ENCODE measurements at regions not wholly inside any gene's neighbourhood (a gene's known extent, or its start where the extent isn't known, plus 50 kb on each side); places are given as distances from the start of the nearest gene placed in this dataset.
"Not testable (repeated sequence)": the region's sequence is repeated elsewhere in the genome, so short reads cannot be mapped to it uniquely, and the experiment has no call there.

GRCh38 chr3:707041-707440 is 385.8 kb upstream of the CNTN6 start:
- H3K36me3 ChIP-seq (ENCODE audit: control insufficient read depth in 5 of 5, insufficient read depth in 5 of 5, low read length in 5 of 5), result no peaks in the 10 kb centered on the region
- H3K27me3 ChIP-seq (ENCODE audit: control insufficient read depth in 5 of 5, insufficient read depth in 4 of 5, low read length in 5 of 5), result no peaks in the 10 kb centered on the region
- no peak overlapping the region for H3K27ac ChIP-seq (ENCODE audit: low read depth, low read length)
- H3K4me1 ChIP-seq (ENCODE audit: control insufficient read depth in 5 of 5, insufficient read depth in 5 of 5, low read length in 5 of 5), result no peaks in the 10 kb centered on the region
- H3K4me3 ChIP-seq (ENCODE audit: low read depth in 1 of 5, low read length in 5 of 5), result no peak overlapping the region
- no peak overlapping the region for H3K9ac ChIP-seq (ENCODE audit: low read length in 5 of 5)
- peaks cover 0 to 3% (median 0%) of the 10 kb centered on the region in 5 donors for H3K9me3 ChIP-seq (ENCODE audit: control insufficient read depth in 5 of 5, low read length in 5 of 5)

- Histone ChIP-seq H3K4me3 (ENCODE audit: low read depth in 1 of 5, low read length in 5 of 5) (no peak overlapping the region), H3K9ac (ENCODE audit: low read length in 5 of 5) (no peak overlapping the region), H3K27ac (ENCODE audit: low read depth, low read length) (no peak overlapping the region), H3K36me3 (ENCODE audit: control insufficient read depth in 5 of 5, insufficient read depth in 5 of 5, low read length in 5 of 5) (no peaks in the 10 kb centered on the region), H3K4me1 (ENCODE audit: control insufficient read depth in 5 of 5, insufficient read depth in 5 of 5, low read length in 5 of 5) (no peaks in the 10 kb centered on the region), H3K27me3 (ENCODE audit: control insufficient read depth in 5 of 5, insufficient read depth in 4 of 5, low read length in 5 of 5) (no peaks in the 10 kb centered on the region), H3K9me3 (ENCODE audit: control insufficient read depth in 5 of 5, low read length in 5 of 5) (no peaks in the 10 kb centered on the region)
These were observed 379.7 kb upstream of the CNTN6 start for GRCh38 chr3:713006-713621.

- H3K4me3 ChIP-seq (ENCODE audit: low read depth in 1 of 5, low read length in 5 of 5), result no peak overlapping the region
- no peak overlapping the region for H3K9ac ChIP-seq (ENCODE audit: low read length in 5 of 5)
- no peaks in the 10 kb centered on the region for H3K27me3 ChIP-seq (ENCODE audit: control insufficient read depth in 5 of 5, insufficient read depth in 4 of 5, low read length in 5 of 5)
- no peak overlapping the region for H3K27ac ChIP-seq (ENCODE audit: low read depth, low read length)
- no peaks in the 10 kb centered on the region for H3K4me1 ChIP-seq (ENCODE audit: control insufficient read depth in 5 of 5, insufficient read depth in 5 of 5, low read length in 5 of 5)
- H3K9me3 ChIP-seq (ENCODE audit: control insufficient read depth in 5 of 5, low read length in 5 of 5), result no peaks in the 10 kb centered on the region
- H3K36me3 ChIP-seq (ENCODE audit: control insufficient read depth in 5 of 5, insufficient read depth in 5 of 5, low read length in 5 of 5), result no peaks in the 10 kb centered on the region
These were observed 378.7 kb upstream of the CNTN6 start for GRCh38 chr3:713947-714620.

GRCh38 chr3:721086-721485 is 371.7 kb upstream of the CNTN6 start:
- Histone ChIP-seq H3K4me3 (ENCODE audit: low read depth in 1 of 5, low read length in 5 of 5) (no peak overlapping the region), H3K9me3 (ENCODE audit: control insufficient read depth in 5 of 5, low read length in 5 of 5) (no peaks in the 10 kb centered on the region), H3K9ac (ENCODE audit: low read length in 5 of 5) (no peak overlapping the region), H3K36me3 (ENCODE audit: control insufficient read depth in 5 of 5, insufficient read depth in 5 of 5, low read length in 5 of 5) (no peaks in the 10 kb centered on the region), H3K27me3 (ENCODE audit: control insufficient read depth in 5 of 5, insufficient read depth in 4 of 5, low read length in 5 of 5) (no peaks in the 10 kb centered on the region), H3K4me1 (ENCODE audit: control insufficient read depth in 5 of 5, insufficient read depth in 5 of 5, low read length in 5 of 5) (no peaks in the 10 kb centered on the region), H3K27ac (ENCODE audit: low read depth, low read length) (no peak overlapping the region)

- no peak overlapping the region for H3K4me3 ChIP-seq (ENCODE audit: low read depth in 1 of 5, low read length in 5 of 5)
- H3K27me3 ChIP-seq (ENCODE audit: control insufficient read depth in 5 of 5, insufficient read depth in 4 of 5, low read length in 5 of 5), result no peaks in the 10 kb centered on the region
- H3K9ac ChIP-seq (ENCODE audit: low read length in 5 of 5), result no peak overlapping the region
- no peaks in the 10 kb centered on the region for H3K36me3 ChIP-seq (ENCODE audit: control insufficient read depth in 5 of 5, insufficient read depth in 5 of 5, low read length in 5 of 5)
- H3K9me3 ChIP-seq (ENCODE audit: control insufficient read depth in 5 of 5, low read length in 5 of 5), result peaks cover 0 to 2% (median 0%) of the 10 kb centered on the region in 5 donors
- no peaks in the 10 kb centered on the region for H3K4me1 ChIP-seq (ENCODE audit: control insufficient read depth in 5 of 5, insufficient read depth in 5 of 5, low read length in 5 of 5)
- no peak overlapping the region for H3K27ac ChIP-seq (ENCODE audit: low read depth, low read length)
These were observed 360.4 kb upstream of the CNTN6 start for GRCh38 chr3:732326-732928.

GRCh38 chr3:733313-733712 is 359.5 kb upstream of the CNTN6 start:
- Histone ChIP-seq H3K27me3 (ENCODE audit: control insufficient read depth in 5 of 5, insufficient read depth in 4 of 5, low read length in 5 of 5) (no peaks in the 10 kb centered on the region), H3K4me1 (ENCODE audit: control insufficient read depth in 5 of 5, insufficient read depth in 5 of 5, low read length in 5 of 5) (no peaks in the 10 kb centered on the region), H3K4me3 (ENCODE audit: low read depth in 1 of 5, low read length in 5 of 5) (no peak overlapping the region), H3K27ac (ENCODE audit: low read depth, low read length) (no peak overlapping the region), H3K9ac (ENCODE audit: low read length in 5 of 5) (no peak overlapping the region), H3K36me3 (ENCODE audit: control insufficient read depth in 5 of 5, insufficient read depth in 5 of 5, low read length in 5 of 5) (no peaks in the 10 kb centered on the region), H3K9me3 (ENCODE audit: control insufficient read depth in 5 of 5, low read length in 5 of 5) (peaks cover 0 to 2% (median 0%) of the 10 kb centered on the region in 5 donors)

- Histone ChIP-seq H3K27ac (ENCODE audit: low read depth, low read length) (no peak overlapping the region), H3K27me3 (ENCODE audit: control insufficient read depth in 5 of 5, insufficient read depth in 4 of 5, low read length in 5 of 5) (no peaks in the 10 kb centered on the region), H3K9me3 (ENCODE audit: control insufficient read depth in 5 of 5, low read length in 5 of 5) (peaks cover 0 to 11% (median 6%) of the 10 kb centered on the region in 5 donors), H3K4me3 (ENCODE audit: low read depth in 1 of 5, low read length in 5 of 5) (no peak overlapping the region), H3K9ac (ENCODE audit: low read length in 5 of 5) (no peak overlapping the region), H3K36me3 (ENCODE audit: control insufficient read depth in 5 of 5, insufficient read depth in 5 of 5, low read length in 5 of 5) (no peaks in the 10 kb centered on the region), H3K4me1 (ENCODE audit: control insufficient read depth in 5 of 5, insufficient read depth in 5 of 5, low read length in 5 of 5) (no peaks in the 10 kb centered on the region)
These were observed 335.1 kb upstream of the CNTN6 start for GRCh38 chr3:757711-758110.

GRCh38 chr3:759106-759505 is 333.7 kb upstream of the CNTN6 start:
- H3K4me3 ChIP-seq (ENCODE audit: low read depth in 1 of 5, low read length in 5 of 5), result no peak overlapping the region
- H3K9me3 ChIP-seq (ENCODE audit: control insufficient read depth in 5 of 5, low read length in 5 of 5), result peaks cover 0 to 11% (median 6%) of the 10 kb centered on the region in 5 donors
- H3K27me3 ChIP-seq (ENCODE audit: control insufficient read depth in 5 of 5, insufficient read depth in 4 of 5, low read length in 5 of 5), result no peaks in the 10 kb centered on the region
- no peak overlapping the region for H3K9ac ChIP-seq (ENCODE audit: low read length in 5 of 5)
- no peak overlapping the region for H3K27ac ChIP-seq (ENCODE audit: low read depth, low read length)
- no peaks in the 10 kb centered on the region for H3K4me1 ChIP-seq (ENCODE audit: control insufficient read depth in 5 of 5, insufficient read depth in 5 of 5, low read length in 5 of 5)
- H3K36me3 ChIP-seq (ENCODE audit: control insufficient read depth in 5 of 5, insufficient read depth in 5 of 5, low read length in 5 of 5), result no peaks in the 10 kb centered on the region

- not testable (repeated sequence) for H3K4me1 ChIP-seq (ENCODE audit: control insufficient read depth in 5 of 5, insufficient read depth in 5 of 5, low read length in 5 of 5); H3K27ac ChIP-seq (ENCODE audit: low read depth, low read length); H3K4me3 ChIP-seq (ENCODE audit: low read depth in 1 of 5, low read length in 5 of 5); H3K9ac ChIP-seq (ENCODE audit: low read length in 5 of 5); H3K36me3 ChIP-seq (ENCODE audit: control insufficient read depth in 5 of 5, insufficient read depth in 5 of 5, low read length in 5 of 5); H3K9me3 ChIP-seq (ENCODE audit: control insufficient read depth in 5 of 5, low read length in 5 of 5); H3K27me3 ChIP-seq (ENCODE audit: control insufficient read depth in 5 of 5, insufficient read depth in 4 of 5, low read length in 5 of 5)
These were observed 319.4 kb upstream of the CNTN6 start for GRCh38 chr3:773433-773832.

GRCh38 chr3:775178-775880 is 317.5 kb upstream of the CNTN6 start:
- no peak overlapping the region for H3K27ac ChIP-seq (ENCODE audit: low read depth, low read length)
- no peaks in the 10 kb centered on the region for H3K36me3 ChIP-seq (ENCODE audit: control insufficient read depth in 5 of 5, insufficient read depth in 5 of 5, low read length in 5 of 5)
- no peak overlapping the region for H3K4me3 ChIP-seq (ENCODE audit: low read depth in 1 of 5, low read length in 5 of 5)
- H3K9me3 ChIP-seq (ENCODE audit: control insufficient read depth in 5 of 5, low read length in 5 of 5), result no peaks in the 10 kb centered on the region
- H3K4me1 ChIP-seq (ENCODE audit: control insufficient read depth in 5 of 5, insufficient read depth in 5 of 5, low read length in 5 of 5), result no peaks in the 10 kb centered on the region
- H3K27me3 ChIP-seq (ENCODE audit: control insufficient read depth in 5 of 5, insufficient read depth in 4 of 5, low read length in 5 of 5), result no peaks in the 10 kb centered on the region
- no peak overlapping the region for H3K9ac ChIP-seq (ENCODE audit: low read length in 5 of 5)
